ENCODE measurements at regions not wholly inside any gene's neighbourhood (a gene's known extent, or its start where the extent isn't known, plus 50 kb on each side); places are given as distances from the start of the nearest gene placed in this dataset.

DNA sequence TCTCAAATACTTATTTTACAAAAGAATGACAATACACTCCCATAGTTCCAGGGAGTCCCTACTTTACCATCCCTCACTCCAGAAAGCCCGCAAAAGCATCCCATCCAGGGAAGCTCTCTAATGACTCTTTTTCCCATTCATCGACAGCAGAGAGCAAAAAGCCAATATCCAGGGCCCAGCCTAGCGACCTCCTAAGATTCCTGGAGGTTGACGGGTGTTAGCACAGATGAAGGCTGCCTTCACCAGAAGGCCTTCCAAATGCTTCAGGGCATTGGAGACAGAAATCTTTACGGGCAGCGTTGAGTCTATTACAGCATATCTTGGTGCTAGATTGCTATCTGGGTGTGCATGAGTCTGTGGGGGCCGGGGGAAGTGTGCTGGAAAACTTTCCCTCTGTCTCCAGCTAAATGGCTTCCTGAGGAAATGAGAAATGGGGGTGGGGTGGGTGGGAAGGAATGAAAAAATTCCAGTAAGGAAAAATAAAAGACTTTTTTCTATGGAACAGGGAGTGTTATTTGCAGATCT is 136.6 kb downstream of the PROX1 start:
- no peak overlapping the region for H4K5ac ChIP-seq (ENCODE audit: insufficient read length, low read depth, low read length)
- no peak overlapping the region for H4K8ac ChIP-seq (replicated peaks; ENCODE audit: insufficient read length, low read depth, low read length)
- no peak overlapping the region for H3K23ac ChIP-seq (ENCODE audit: insufficient read length, low read depth, low read length)
- no peaks in the 10 kb centered on the region for H3K23me2 ChIP-seq (ENCODE audit: insufficient read length, low read depth, low read length, poor library complexity, severe bottlenecking)
- no peak overlapping the region for H3K14ac ChIP-seq (ENCODE audit: insufficient read depth, low read length)
- Mint-ChIP-seq H3K36me3 (ENCODE audit: insufficient read depth in 1 of 3, low read depth in 3 of 3) (no peaks in the 10 kb centered on the region), H3K4me1 (peaks cover 16 to 19% of the 10 kb centered on the region in 2 experiments), H3K27me3 (ENCODE audit: low read depth) (peaks cover 4% of the 10 kb centered on the region; the same call in 1 of the 2 replicates), H3K4me3 (no peak overlapping the region), H3K9me3 (no peaks in the 10 kb centered on the region), H3K27ac (no peak overlapping the region)
- H4K91ac ChIP-seq (ENCODE audit: insufficient read length, low read depth, low read length) = no peak overlapping the region
- no peak for DNase-seq
- H2BK12ac ChIP-seq (ENCODE audit: insufficient read length, low read depth, low read length) = no peak overlapping the region
- no peak overlapping the region for H3K9ac ChIP-seq (ENCODE audit: extremely low read depth, insufficient read length, low read length)
- no CpG with 5 or more reads among the region's 7 CpGs for WGBS (ENCODE audit: extremely low coverage, insufficient read length, low lambda C conversion rate)
- no peaks in the 10 kb centered on the region for H4K20me1 ChIP-seq (ENCODE audit: control insufficient read depth, insufficient read depth, insufficient read length)
- H3K27me3 ChIP-seq (ENCODE audit: insufficient read depth, low read length) = no peaks in the 10 kb centered on the region
- no peak overlapping the region for H3K4me2 ChIP-seq (ENCODE audit: insufficient read depth, insufficient read length, low read length)
- no peak overlapping the region for H2BK120ac ChIP-seq (ENCODE audit: low read depth, low read length, poor library complexity, severe bottlenecking)
- H2AK5ac ChIP-seq (ENCODE audit: insufficient read length, low read length) = no peak overlapping the region
- H2AFZ ChIP-seq (ENCODE audit: low read length) = no peak overlapping the region
- no peak overlapping the region for H3T11ph ChIP-seq (ENCODE audit: low read length)
- H3K79me1 ChIP-seq (ENCODE audit: insufficient read depth, low read depth, low read length, poor library complexity, severe bottlenecking) = no peaks in the 10 kb centered on the region
- H3K9me3 ChIP-seq (ENCODE audit: control insufficient read depth, low read depth, low read length) = no peaks in the 10 kb centered on the region
- no peak overlapping the region for H3K18ac ChIP-seq (ENCODE audit: insufficient read length, low read depth, low read length)
- no peak overlapping the region for H3K4ac ChIP-seq (ENCODE audit: low read depth, low read length)
- no peak overlapping the region for H2BK5ac ChIP-seq (ENCODE audit: insufficient read length, low read length)
- H3K56ac ChIP-seq (ENCODE audit: insufficient read length, low read depth, low read length) = no peak overlapping the region
- no peak overlapping the region for H2BK20ac ChIP-seq (ENCODE audit: low read depth, low read length, poor library complexity, severe bottlenecking)
- H2BK15ac ChIP-seq (ENCODE audit: low read depth, low read length) = no peak overlapping the region
- no peaks in the 10 kb centered on the region for H3K79me2 ChIP-seq (ENCODE audit: insufficient read depth, low read length)
- TF ChIP-seq, protein P1, sequence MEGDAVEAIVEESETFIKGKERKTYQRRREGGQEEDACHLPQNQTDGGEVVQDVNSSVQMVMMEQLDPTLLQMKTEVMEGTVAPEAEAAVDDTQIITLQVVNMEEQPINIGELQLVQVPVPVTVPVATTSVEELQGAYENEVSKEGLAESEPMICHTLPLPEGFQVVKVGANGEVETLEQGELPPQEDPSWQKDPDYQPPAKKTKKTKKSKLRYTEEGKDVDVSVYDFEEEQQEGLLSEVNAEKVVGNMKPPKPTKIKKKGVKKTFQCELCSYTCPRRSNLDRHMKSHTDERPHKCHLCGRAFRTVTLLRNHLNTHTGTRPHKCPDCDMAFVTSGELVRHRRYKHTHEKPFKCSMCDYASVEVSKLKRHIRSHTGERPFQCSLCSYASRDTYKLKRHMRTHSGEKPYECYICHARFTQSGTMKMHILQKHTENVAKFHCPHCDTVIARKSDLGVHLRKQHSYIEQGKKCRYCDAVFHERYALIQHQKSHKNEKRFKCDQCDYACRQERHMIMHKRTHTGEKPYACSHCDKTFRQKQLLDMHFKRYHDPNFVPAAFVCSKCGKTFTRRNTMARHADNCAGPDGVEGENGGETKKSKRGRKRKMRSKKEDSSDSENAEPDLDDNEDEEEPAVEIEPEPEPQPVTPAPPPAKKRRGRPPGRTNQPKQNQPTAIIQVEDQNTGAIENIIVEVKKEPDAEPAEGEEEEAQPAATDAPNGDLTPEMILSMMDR (conservative IDR thresholded peaks at IDR 0.05) = no peak
- H3K27ac ChIP-seq (ENCODE audit: insufficient read length, low read depth, low read length) = no peak overlapping the region
- H3K4me1 ChIP-seq (ENCODE audit: insufficient read depth, low read length) = no peaks in the 10 kb centered on the region

Measured in H9 (cell line).